HCT116 (cell line): ENCODE measurements at regions not wholly inside any gene's neighbourhood (a gene's known extent, or its start where the extent isn't known, plus 50 kb on each side); places are given as distances from the start of the nearest gene placed in this dataset.

Source experiments
- CTCF ChIP-seq, 3 experiments: fragments of 200-600 bp in 1 of 3; sonication (generic) in 1 of 3; IDR thresholded peaks in 2 of 3; conservative IDR thresholded peaks in 1 of 3; 2 replicates each; pipeline ENCODE4 v1.5.1; 2012 to 2017; ENCODE audit warnings: low read depth in 2 of 3, low read length in 2 of 3, antibody characterized with exemption in 1 of 3, borderline replicate concordance in 1 of 3, control low read depth in 1 of 3, mild to moderate bottlenecking in 1 of 3, mixed read lengths in 1 of 3, mixed run types in 1 of 3, moderate library complexity in 1 of 3; ENCODE audit not compliant: insufficient read depth in 1 of 3
- EZH2 ChIP-seq: fragments of 200-600 bp; sonication (generic); IDR thresholded peaks from 2 replicates; pipeline ENCODE4 v1.6.1; 2017; ENCODE audit warnings: antibody characterized with exemption, mixed run types
- FOSL1 ChIP-seq: IDR thresholded peaks from 2 replicates; pipeline ENCODE4 v1.6.1; 2012; ENCODE audit warnings: low read depth
- MAX ChIP-seq: IDR thresholded peaks from 2 replicates; pipeline ENCODE4 v1.6.1; 2012
- POLR2A ChIP-seq: IDR thresholded peaks from 2 replicates; pipeline ENCODE4 v1.7.0; 2011; ENCODE audit warnings: borderline replicate concordance; ENCODE audit not compliant: insufficient read depth, insufficient read length; ENCODE audit errors: extremely low read depth
- POLR2AphosphoS5 ChIP-seq: IDR thresholded peaks from 2 replicates; pipeline ENCODE4 v1.6.1; 2011; ENCODE audit warnings: mild to moderate bottlenecking, low read depth, low read length, moderate library complexity
- RAD21 ChIP-seq: IDR thresholded peaks from 2 replicates; pipeline ENCODE4 v1.6.1; 2012; ENCODE audit warnings: low read depth, mild to moderate bottlenecking
- REST ChIP-seq: IDR thresholded peaks from 2 replicates; pipeline ENCODE4 v1.6.1; 2012; ENCODE audit warnings: low read depth
- SIN3A ChIP-seq: IDR thresholded peaks from 2 replicates; pipeline ENCODE4 v1.6.1; 2012; ENCODE audit warnings: low read depth
- TF ChIP-seq, protein P1 (sequence below): IDR thresholded peaks from 2 replicates; pipeline ENCODE4 v1.6.1; 2011; ENCODE audit warnings: mild to moderate bottlenecking, low read length, moderate library complexity; ENCODE audit not compliant: insufficient replicate concordance; ENCODE audit errors: extremely low read depth

DNA sequence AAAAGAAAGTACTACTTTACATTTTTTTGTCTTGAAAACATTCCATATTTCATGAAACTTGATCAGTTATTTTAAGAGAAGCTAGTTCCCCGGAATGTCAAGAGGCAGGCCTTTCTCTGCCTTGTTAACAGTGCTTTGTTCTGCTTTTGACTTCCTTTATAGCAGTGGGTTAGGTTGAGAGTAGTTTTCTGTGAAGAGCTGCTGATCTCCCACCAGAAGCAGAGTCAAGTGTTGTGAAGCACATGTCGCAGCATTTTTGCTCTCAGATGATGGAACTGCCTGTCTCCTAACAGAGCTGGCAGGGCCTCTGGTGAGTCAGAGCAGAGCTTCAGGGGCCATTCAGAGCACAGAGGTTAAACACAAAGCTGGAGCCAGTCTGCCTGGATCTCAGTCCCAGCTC lies 871.8 kb downstream of the SLC4A3 start:
- no peak for TF ChIP-seq SIN3A
- TF ChIP-seq POLR2AphosphoS5, result no peak
- TF ChIP-seq, protein P1, sequence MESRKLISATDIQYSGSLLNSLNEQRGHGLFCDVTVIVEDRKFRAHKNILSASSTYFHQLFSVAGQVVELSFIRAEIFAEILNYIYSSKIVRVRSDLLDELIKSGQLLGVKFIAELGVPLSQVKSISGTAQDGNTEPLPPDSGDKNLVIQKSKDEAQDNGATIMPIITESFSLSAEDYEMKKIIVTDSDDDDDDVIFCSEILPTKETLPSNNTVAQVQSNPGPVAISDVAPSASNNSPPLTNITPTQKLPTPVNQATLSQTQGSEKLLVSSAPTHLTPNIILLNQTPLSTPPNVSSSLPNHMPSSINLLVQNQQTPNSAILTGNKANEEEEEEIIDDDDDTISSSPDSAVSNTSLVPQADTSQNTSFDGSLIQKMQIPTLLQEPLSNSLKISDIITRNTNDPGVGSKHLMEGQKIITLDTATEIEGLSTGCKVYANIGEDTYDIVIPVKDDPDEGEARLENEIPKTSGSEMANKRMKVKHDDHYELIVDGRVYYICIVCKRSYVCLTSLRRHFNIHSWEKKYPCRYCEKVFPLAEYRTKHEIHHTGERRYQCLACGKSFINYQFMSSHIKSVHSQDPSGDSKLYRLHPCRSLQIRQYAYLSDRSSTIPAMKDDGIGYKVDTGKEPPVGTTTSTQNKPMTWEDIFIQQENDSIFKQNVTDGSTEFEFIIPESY, result no peak
- TF ChIP-seq CTCF (IDR thresholded peaks at IDR 0.05 in 2 of 3, conservative IDR thresholded peaks at IDR 0.05 in 1 of 3; ENCODE audit: borderline replicate concordance in 1 of 3, insufficient read depth in 1 of 3, low read depth in 2 of 3, low read length in 2 of 3), result no peak
- TF ChIP-seq EZH2, result no peak
- no peak for TF ChIP-seq POLR2A
- no peak for TF ChIP-seq MAX
- no peak for TF ChIP-seq FOSL1
- TF ChIP-seq REST, result no peak
- no peak for TF ChIP-seq RAD21
